ENCODE measurements at regions not wholly inside any gene's neighbourhood (a gene's known extent, or its start where the extent isn't known, plus 50 kb on each side); places are given as distances from the start of the nearest gene placed in this dataset.

GRCh38 chr5:1657161-1657741 lies 133.5 kb upstream of the LPCAT1 start:
- TF ChIP-seq ZNF350 (tag by site-specific recombination; IDR thresholded peaks at IDR 0.05), result no peak
- TF ChIP-seq ZNF23 (tag by site-specific recombination; IDR thresholded peaks at IDR 0.05; ENCODE audit: borderline replicate concordance), result no peak

All from HEK293 (cell line).